Activated B cell treated with CpG ODN at 0.5 μM for 24 hours (primary cell): ENCODE measurements at regions not wholly inside any gene's neighbourhood (a gene's known extent, or its start where the extent isn't known, plus 50 kb on each side); places are given as distances from the start of the nearest gene placed in this dataset.

Experiments used
- ATAC-seq: fragments of 200-7000 bp; cut with Tn5 transposase; one replicate; pipeline ENCODE4 v1.10.0; 2021; ENCODE audit warnings: low read depth, mild to moderate bottlenecking, moderate library complexity
- CTCF ChIA-PET: fragments of 350-600 bp; sonication (Branson Sonifier 250); formaldehyde crosslinking; loops from one replicate; lab custom pipeline; 2021; ENCODE audit warnings: antibody characterized with exemption; lab: Charles Lee
- POLR2A ChIA-PET: fragments of 350-600 bp; sonication (Branson Sonifier 250); formaldehyde crosslinking; loops from one replicate; lab custom pipeline; 2021; ENCODE audit warnings: antibody characterized with exemption; lab: Charles Lee
- DNase-seq: peaks from one replicate; pipeline ENCODE4 v3.0.0; 2022
- H3K27ac Mint-ChIP-seq: one replicate; pipeline ENCODE4 v1.8.0; 2020; ENCODE audit warnings: mixed read lengths
- H3K27me3 Mint-ChIP-seq: one replicate; pipeline ENCODE4 v1.8.0; 2021; ENCODE audit warnings: mixed read lengths
- H3K36me3 Mint-ChIP-seq: one replicate; pipeline ENCODE4 v1.8.0; 2021; ENCODE audit warnings: low read depth, mixed read lengths
- H3K4me1 Mint-ChIP-seq: one replicate; pipeline ENCODE4 v1.8.0; 2021; ENCODE audit warnings: mixed read lengths
- H3K4me3 Mint-ChIP-seq: one replicate; pipeline ENCODE4 v1.8.0; 2020; ENCODE audit warnings: mild to moderate bottlenecking, mixed read lengths
- H3K9me3 Mint-ChIP-seq: one replicate; pipeline ENCODE4 v1.8.0; 2020; ENCODE audit warnings: mixed read lengths
- CTCF ChIP-seq: fragments of 200-600 bp; IDR thresholded peaks from one replicate; pipeline ENCODE4 v1.8.0; 2022; ENCODE audit warnings: antibody characterized with exemption, mild to moderate bottlenecking
- intact Hi-C: fragments of 100-400 bp; cut with micrococcal nuclease; formaldehyde crosslinking; loops from one replicate; pipeline ENCODE4 v1.15.1; 2024

- H3K4me1 Mint-ChIP-seq: no peaks in the 10 kb centered on the region
- intact Hi-C loops: loop anchor here (2.0 kb wide), 1 partner anchor 111 kb away; no protein-coding TSS in a partner anchor
- CTCF ChIA-PET: no interaction called here
Measured at GRCh38 chr2:183359867-183360266, 235.6 kb downstream of the NUP35 start.

GRCh38 chr2:183371545-183371944, 247.3 kb downstream of the NUP35 start:
- no peak for TF ChIP-seq CTCF
- H3K9me3 Mint-ChIP-seq: peaks cover 3% of the 10 kb centered on the region
- CTCF ChIA-PET: no interaction called here

More at GRCh38 chr2:183359867-183360266, 235.6 kb downstream of the NUP35 start:
- H3K36me3 Mint-ChIP-seq: no peaks in the 10 kb centered on the region
- DNase-seq (no peak), ATAC-seq (no peak)
- POLR2A ChIA-PET: no interaction called here
- H3K27me3 Mint-ChIP-seq: no peaks in the 10 kb centered on the region
- H3K4me3 Mint-ChIP-seq: no peak overlapping the region
- H3K9me3 Mint-ChIP-seq: no peaks in the 10 kb centered on the region
- no peak for TF ChIP-seq CTCF
- no peak overlapping the region for H3K27ac Mint-ChIP-seq

GRCh38 chr2:183375821-183376220, 251.6 kb downstream of the NUP35 start:
- H3K27me3 Mint-ChIP-seq: no peaks in the 10 kb centered on the region
- no peak for TF ChIP-seq CTCF
- ATAC-seq (no peak), DNase-seq (no peak)
- no peaks in the 10 kb centered on the region for H3K36me3 Mint-ChIP-seq
- ChIA-PET CTCF (no interaction called here), POLR2A (no interaction called here)
- no peak overlapping the region for H3K4me3 Mint-ChIP-seq
- intact Hi-C loops: no loop called here
- no peak overlapping the region for H3K27ac Mint-ChIP-seq
- no peaks in the 10 kb centered on the region for H3K4me1 Mint-ChIP-seq
- peaks cover 2% of the 10 kb centered on the region for H3K9me3 Mint-ChIP-seq

More at GRCh38 chr2:183371545-183371944, 247.3 kb downstream of the NUP35 start:
- no peaks in the 10 kb centered on the region for H3K27me3 Mint-ChIP-seq
- ATAC-seq (no peak), DNase-seq (no peak)
- POLR2A ChIA-PET: no interaction called here
- no peak overlapping the region for H3K4me3 Mint-ChIP-seq
- intact Hi-C loops: no loop called here
- H3K27ac Mint-ChIP-seq: no peak overlapping the region
- H3K36me3 Mint-ChIP-seq: no peaks in the 10 kb centered on the region
- H3K4me1 Mint-ChIP-seq: no peaks in the 10 kb centered on the region

GRCh38 chr2:183383854-183384253, 259.6 kb downstream of the NUP35 start:
- H3K4me1 Mint-ChIP-seq: no peaks in the 10 kb centered on the region
- no peak for ATAC-seq
- POLR2A ChIA-PET: no interaction called here

GRCh38 chr2:183389546-183390080, 265.4 kb downstream of the NUP35 start:
- no peak overlapping the region for H3K4me3 Mint-ChIP-seq
- no peak overlapping the region for H3K27ac Mint-ChIP-seq
- no peaks in the 10 kb centered on the region for H3K4me1 Mint-ChIP-seq
- DNase-seq (no peak), ATAC-seq (no peak)
- H3K27me3 Mint-ChIP-seq: no peaks in the 10 kb centered on the region
- intact Hi-C loops: no loop called here
- ChIA-PET POLR2A (no interaction called here), CTCF (no interaction called here)
- no peaks in the 10 kb centered on the region for H3K36me3 Mint-ChIP-seq
- H3K9me3 Mint-ChIP-seq: peaks cover 30% of the 10 kb centered on the region
- TF ChIP-seq CTCF: no peak

More at GRCh38 chr2:183383854-183384253, 259.6 kb downstream of the NUP35 start:
- CTCF ChIA-PET: no interaction called here
- no peak for TF ChIP-seq CTCF
- intact Hi-C loops: no loop called here
- DNase-seq: no peak
- no peaks in the 10 kb centered on the region for H3K36me3 Mint-ChIP-seq
- no peak overlapping the region for H3K27ac Mint-ChIP-seq
- no peak overlapping the region for H3K4me3 Mint-ChIP-seq
- H3K27me3 Mint-ChIP-seq: no peaks in the 10 kb centered on the region
- peaks cover 19% of the 10 kb centered on the region for H3K9me3 Mint-ChIP-seq
